ENCODE measurements at regions not wholly inside any gene's neighbourhood (a gene's known extent, or its start where the extent isn't known, plus 50 kb on each side); places are given as distances from the start of the nearest gene placed in this dataset.

GRCh38 chr13:87941226-87941625, 270.1 kb downstream of the SLITRK5 start:
- H3K4me1 ChIP-seq, result no peaks in the 10 kb centered on the region
- no peak overlapping the region for H3K27ac ChIP-seq
- DNase-seq (ENCODE audit: low read depth in 1 of 2, low spot score in 1 of 2) (no peak), FAIRE-seq (no peak), ATAC-seq (no peak)
- CTCF ChIA-PET, result no interaction called here
- H3K4me2 ChIP-seq, result no peak overlapping the region
- TF ChIP-seq NPAS2 (CRISPR knock-in tag; IDR thresholded peaks at IDR 0.05; ENCODE audit: borderline replicate concordance) (no peak), EP300 (IDR thresholded peaks at IDR 0.05) (no peak), PHF8 (IDR thresholded peaks at IDR 0.05; ENCODE audit: borderline replicate concordance, low read depth) (no peak), USF2 (IDR thresholded peaks at IDR 0.05) (no peak)
- WGBS (ENCODE audit: missing lambda C conversion rate), result 2% methylated on average over 3 of the region's 3 CpGs
- POLR2A ChIA-PET, result no interaction called here
- H3K4me3 ChIP-seq, result no peak overlapping the region
- no peaks in the 10 kb centered on the region for H3K9me3 ChIP-seq

- WGBS (ENCODE audit: missing lambda C conversion rate), result 8% methylated on average over 1 of the region's 1 CpG
- H3K9me3 ChIP-seq, result no peaks in the 10 kb centered on the region
- H3K4me2 ChIP-seq, result no peak overlapping the region
- TF ChIP-seq EHF (CRISPR knock-in tag; IDR thresholded peaks at IDR 0.05) (no peak), HMGXB4 (CRISPR knock-in tag; IDR thresholded peaks at IDR 0.05; ENCODE audit: borderline replicate concordance) (no peak)
- no peaks in the 10 kb centered on the region for H3K4me1 ChIP-seq
- FAIRE-seq (no peak), DNase-seq (ENCODE audit: low read depth in 1 of 2, low spot score in 1 of 2) (no peak), ATAC-seq (no peak)
- POLR2A ChIA-PET, result no interaction called here
- no peak overlapping the region for H3K27ac ChIP-seq
- H3K4me3 ChIP-seq, result no peak overlapping the region
- CTCF ChIA-PET, result no interaction called here
These were observed 271.0 kb downstream of the SLITRK5 start for GRCh38 chr13:87942205-87942604.

- WGBS (ENCODE audit: missing lambda C conversion rate), result 81% methylated on average over 1 of the region's 1 CpG
- ChIA-PET POLR2A (no interaction called here), CTCF (no interaction called here)
- TF ChIP-seq JUNB (IDR thresholded peaks at IDR 0.05) (no peak), MAFK (IDR thresholded peaks at IDR 0.05; ENCODE audit: partially characterized antibody) (peak; percentile 55)
- Histone ChIP-seq H3K4me1 (no peaks in the 10 kb centered on the region), H3K9me3 (no peaks in the 10 kb centered on the region), H3K27ac (no peak overlapping the region), H3K4me3 (no peak overlapping the region), H3K4me2 (no peak overlapping the region)
- ATAC-seq (no peak), DNase-seq (ENCODE audit: low read depth in 1 of 2, low spot score in 1 of 2) (no peak), FAIRE-seq (no peak)
These were observed 272.9 kb downstream of the SLITRK5 start for GRCh38 chr13:87944038-87944437.

DNA sequence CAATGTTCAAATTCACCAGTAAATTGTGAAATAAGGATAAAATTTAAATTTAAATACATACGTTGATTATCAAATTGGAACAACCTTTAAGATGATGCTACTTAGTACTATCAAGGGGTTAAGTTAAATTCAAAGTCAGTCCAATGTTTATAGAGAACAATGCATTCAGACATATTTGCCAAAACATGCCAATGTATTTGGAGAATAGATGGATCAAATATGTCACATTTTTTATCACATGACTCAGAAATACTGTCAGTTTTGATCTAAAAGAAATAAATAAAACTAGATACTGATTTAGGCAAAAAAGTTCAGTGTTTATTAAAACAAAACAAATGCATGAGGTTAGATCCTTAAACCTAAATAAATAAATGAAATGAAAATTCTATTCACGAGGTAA, 281.2 kb downstream of the SLITRK5 start:
- ATAC-seq (no peak), DNase-seq (ENCODE audit: low read depth in 1 of 2, low spot score in 1 of 2) (no peak), FAIRE-seq (no peak)
- Histone ChIP-seq H3K4me2 (no peak overlapping the region), H3K4me1 (no peaks in the 10 kb centered on the region), H3K27ac (no peak overlapping the region), H3K4me3 (no peak overlapping the region), H3K9me3 (no peaks in the 10 kb centered on the region)
- ChIA-PET POLR2A (no interaction called here), CTCF (no interaction called here)
- 38% methylated on average over 2 of the region's 2 CpGs for WGBS (ENCODE audit: missing lambda C conversion rate)
- TF ChIP-seq MAFK (IDR thresholded peaks at IDR 0.05; ENCODE audit: partially characterized antibody), result no peak
- TF ChIP-seq FOSB (CRISPR knock-in tag; IDR thresholded peaks at IDR 0.05), result no peak
- TF ChIP-seq POLR2A (IDR thresholded peaks at IDR 0.05; ENCODE audit: low read length), result no peak
- TF ChIP-seq JUNB (IDR thresholded peaks at IDR 0.05), result no peak
- TF ChIP-seq BHLHE40 (IDR thresholded peaks at IDR 0.05; ENCODE audit: low read depth, low read length), result no peak
- TF ChIP-seq EHF (CRISPR knock-in tag; IDR thresholded peaks at IDR 0.05), result no peak
- no peak for TF ChIP-seq PHF8 (IDR thresholded peaks at IDR 0.05; ENCODE audit: borderline replicate concordance, low read depth)
- TF ChIP-seq, protein P1, sequence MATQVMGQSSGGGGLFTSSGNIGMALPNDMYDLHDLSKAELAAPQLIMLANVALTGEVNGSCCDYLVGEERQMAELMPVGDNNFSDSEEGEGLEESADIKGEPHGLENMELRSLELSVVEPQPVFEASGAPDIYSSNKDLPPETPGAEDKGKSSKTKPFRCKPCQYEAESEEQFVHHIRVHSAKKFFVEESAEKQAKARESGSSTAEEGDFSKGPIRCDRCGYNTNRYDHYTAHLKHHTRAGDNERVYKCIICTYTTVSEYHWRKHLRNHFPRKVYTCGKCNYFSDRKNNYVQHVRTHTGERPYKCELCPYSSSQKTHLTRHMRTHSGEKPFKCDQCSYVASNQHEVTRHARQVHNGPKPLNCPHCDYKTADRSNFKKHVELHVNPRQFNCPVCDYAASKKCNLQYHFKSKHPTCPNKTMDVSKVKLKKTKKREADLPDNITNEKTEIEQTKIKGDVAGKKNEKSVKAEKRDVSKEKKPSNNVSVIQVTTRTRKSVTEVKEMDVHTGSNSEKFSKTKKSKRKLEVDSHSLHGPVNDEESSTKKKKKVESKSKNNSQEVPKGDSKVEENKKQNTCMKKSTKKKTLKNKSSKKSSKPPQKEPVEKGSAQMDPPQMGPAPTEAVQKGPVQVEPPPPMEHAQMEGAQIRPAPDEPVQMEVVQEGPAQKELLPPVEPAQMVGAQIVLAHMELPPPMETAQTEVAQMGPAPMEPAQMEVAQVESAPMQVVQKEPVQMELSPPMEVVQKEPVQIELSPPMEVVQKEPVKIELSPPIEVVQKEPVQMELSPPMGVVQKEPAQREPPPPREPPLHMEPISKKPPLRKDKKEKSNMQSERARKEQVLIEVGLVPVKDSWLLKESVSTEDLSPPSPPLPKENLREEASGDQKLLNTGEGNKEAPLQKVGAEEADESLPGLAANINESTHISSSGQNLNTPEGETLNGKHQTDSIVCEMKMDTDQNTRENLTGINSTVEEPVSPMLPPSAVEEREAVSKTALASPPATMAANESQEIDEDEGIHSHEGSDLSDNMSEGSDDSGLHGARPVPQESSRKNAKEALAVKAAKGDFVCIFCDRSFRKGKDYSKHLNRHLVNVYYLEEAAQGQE (IDR thresholded peaks at IDR 0.05), result no peak
- no peak for TF ChIP-seq RNF2 (IDR thresholded peaks at IDR 0.05; ENCODE audit: borderline replicate concordance, low read depth)
- TF ChIP-seq SMC3 (IDR thresholded peaks at IDR 0.05), result no peak
- TF ChIP-seq MYC (IDR thresholded peaks at IDR 0.05; ENCODE audit: borderline replicate concordance, low read length), result no peak
- TF ChIP-seq BCL3 (IDR thresholded peaks at IDR 0.05), result no peak
- TF ChIP-seq RARB (CRISPR knock-in tag; IDR thresholded peaks at IDR 0.05), result no peak
- TF ChIP-seq KDM5A (IDR thresholded peaks at IDR 0.05), result no peak
- no peak for TF ChIP-seq CHD4 (IDR thresholded peaks at IDR 0.05; ENCODE audit: borderline replicate concordance)
- no peak for TF ChIP-seq FOXS1 (CRISPR knock-in tag; IDR thresholded peaks at IDR 0.05)
- no peak for TF ChIP-seq POLR2AphosphoS2 (conservative IDR thresholded peaks at IDR 0.05; ENCODE audit: low read length)
- TF ChIP-seq, protein P2, sequence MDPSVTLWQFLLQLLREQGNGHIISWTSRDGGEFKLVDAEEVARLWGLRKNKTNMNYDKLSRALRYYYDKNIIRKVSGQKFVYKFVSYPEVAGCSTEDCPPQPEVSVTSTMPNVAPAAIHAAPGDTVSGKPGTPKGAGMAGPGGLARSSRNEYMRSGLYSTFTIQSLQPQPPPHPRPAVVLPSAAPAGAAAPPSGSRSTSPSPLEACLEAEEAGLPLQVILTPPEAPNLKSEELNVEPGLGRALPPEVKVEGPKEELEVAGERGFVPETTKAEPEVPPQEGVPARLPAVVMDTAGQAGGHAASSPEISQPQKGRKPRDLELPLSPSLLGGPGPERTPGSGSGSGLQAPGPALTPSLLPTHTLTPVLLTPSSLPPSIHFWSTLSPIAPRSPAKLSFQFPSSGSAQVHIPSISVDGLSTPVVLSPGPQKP (IDR thresholded peaks at IDR 0.05; ENCODE audit: low read depth, low read length), result no peak
